ENCODE measurements at regions not wholly inside any gene's neighbourhood (a gene's known extent, or its start where the extent isn't known, plus 50 kb on each side); places are given as distances from the start of the nearest gene placed in this dataset.

DNA sequence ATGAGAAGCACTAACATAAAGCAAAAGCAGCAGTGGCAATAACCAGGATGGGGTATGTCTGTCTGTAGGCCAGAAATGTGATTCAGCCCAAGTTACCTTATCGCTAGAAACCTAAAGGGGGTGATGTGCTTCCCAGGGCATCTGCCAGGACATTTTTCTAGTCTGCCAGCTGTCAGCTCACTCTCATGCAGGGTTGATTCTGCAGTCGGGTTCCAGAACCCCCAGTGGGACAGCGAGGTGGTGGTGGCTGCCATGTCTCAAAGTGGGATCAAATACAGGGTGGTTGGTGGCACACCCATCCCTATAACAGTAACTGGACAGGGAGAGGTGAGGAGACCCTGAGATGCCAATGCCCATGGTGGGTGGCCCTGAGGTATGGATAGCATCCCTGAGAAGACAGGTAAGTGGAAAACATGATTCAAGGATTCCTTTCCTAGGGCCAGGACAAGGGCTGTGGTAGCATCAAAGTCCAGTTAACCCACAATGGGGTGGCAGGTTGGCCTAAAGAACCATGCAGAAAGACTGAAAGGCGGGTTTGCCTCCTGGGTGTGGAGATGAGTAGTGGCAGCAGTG is 84.3 kb downstream of the TNFRSF13B start:
- no peak for TF ChIP-seq EP300 (IDR thresholded peaks at IDR 0.05)
- TF ChIP-seq, protein P1, sequence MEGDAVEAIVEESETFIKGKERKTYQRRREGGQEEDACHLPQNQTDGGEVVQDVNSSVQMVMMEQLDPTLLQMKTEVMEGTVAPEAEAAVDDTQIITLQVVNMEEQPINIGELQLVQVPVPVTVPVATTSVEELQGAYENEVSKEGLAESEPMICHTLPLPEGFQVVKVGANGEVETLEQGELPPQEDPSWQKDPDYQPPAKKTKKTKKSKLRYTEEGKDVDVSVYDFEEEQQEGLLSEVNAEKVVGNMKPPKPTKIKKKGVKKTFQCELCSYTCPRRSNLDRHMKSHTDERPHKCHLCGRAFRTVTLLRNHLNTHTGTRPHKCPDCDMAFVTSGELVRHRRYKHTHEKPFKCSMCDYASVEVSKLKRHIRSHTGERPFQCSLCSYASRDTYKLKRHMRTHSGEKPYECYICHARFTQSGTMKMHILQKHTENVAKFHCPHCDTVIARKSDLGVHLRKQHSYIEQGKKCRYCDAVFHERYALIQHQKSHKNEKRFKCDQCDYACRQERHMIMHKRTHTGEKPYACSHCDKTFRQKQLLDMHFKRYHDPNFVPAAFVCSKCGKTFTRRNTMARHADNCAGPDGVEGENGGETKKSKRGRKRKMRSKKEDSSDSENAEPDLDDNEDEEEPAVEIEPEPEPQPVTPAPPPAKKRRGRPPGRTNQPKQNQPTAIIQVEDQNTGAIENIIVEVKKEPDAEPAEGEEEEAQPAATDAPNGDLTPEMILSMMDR (IDR thresholded peaks at IDR 0.05): no peak

Measured in suprapubic skin (tissue), 3 donors.